ENCODE measurements at regions not wholly inside any gene's neighbourhood (a gene's known extent, or its start where the extent isn't known, plus 50 kb on each side); places are given as distances from the start of the nearest gene placed in this dataset.

DNA sequence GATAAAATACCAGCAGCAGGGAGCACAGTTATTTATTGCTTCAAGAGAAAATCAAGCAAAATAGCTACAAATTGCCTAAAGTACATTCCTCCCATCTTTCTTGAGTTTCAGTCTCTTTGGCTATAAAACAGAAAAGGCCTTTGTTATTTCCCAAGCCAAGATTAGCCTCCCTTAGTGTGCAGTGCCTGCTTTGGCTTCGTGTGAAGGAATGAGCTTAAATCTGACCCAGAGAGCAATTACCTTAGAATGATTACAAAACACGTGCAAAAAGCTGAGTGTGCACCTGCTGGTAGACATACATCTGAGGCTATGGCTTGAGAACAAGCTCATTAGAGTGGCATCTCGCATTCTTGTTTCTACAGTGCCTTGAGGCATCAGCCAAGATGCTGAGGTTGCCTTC is 250.8 kb downstream of the C4orf33 start:
- no peak for DNase-seq (ENCODE audit: low read depth, low spot score)

DNA sequence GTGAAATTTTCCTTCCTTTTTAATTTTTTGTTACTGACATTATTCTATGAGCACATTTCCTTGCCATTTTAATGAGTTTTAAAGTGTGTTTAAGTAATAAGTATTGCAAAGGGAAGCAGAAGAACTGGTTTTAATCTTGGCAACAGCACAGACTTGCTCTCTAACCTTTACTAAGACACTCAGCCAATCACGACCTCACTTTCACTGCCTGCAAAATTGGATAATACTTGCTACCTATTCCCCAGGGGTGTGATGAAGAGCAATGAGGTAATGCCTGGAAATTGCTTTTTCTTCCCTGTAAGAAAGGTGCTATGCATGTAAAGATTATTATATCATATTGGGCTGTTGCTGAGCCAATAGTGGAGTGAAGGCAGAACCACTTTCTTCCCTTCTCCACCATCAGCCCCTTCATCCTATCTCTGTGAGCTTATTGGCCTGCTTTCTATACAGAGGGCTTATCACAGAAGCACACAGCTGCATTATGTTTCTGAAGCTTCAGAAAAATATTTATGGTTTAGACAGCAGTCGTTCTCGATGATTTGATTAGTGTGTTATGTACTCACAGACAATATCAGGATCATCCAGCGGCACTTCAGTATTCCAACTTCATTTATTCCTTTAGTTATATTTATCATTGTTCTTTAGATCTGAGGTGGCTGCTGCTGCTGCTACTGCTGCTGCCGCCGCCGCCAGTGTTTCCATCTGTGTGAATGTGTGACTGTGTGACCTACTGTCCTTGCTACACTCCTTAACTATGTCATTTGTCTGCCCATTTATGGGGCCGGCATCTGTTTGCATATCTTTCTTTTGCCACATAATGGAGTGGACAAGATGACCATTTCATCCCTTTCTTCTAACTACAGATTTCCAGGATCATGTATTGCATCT is 255.1 kb downstream of the C4orf33 start:
- no peak for DNase-seq (ENCODE audit: low read depth, low spot score)

DNA sequence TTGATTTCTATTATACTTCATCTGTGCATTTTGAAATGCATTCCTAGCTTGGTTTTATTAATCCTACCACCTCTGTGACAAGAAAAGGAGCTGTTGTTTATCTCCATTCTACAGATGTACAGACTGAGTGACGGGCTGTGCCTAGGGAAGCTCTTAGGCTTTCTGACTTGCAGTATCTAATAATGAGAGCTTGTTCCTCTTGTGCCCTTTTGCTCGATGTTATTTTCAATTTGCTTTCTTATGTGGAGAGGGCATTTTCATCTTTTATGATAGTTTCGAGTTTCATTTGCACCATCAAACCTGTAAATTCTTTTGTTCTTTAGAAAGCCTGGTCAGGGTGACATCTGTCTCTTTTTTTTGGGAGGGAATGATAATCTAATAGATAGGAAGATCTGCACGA is 256.5 kb downstream of the C4orf33 start:
- no peak for DNase-seq (ENCODE audit: low read depth, low spot score)

DNA sequence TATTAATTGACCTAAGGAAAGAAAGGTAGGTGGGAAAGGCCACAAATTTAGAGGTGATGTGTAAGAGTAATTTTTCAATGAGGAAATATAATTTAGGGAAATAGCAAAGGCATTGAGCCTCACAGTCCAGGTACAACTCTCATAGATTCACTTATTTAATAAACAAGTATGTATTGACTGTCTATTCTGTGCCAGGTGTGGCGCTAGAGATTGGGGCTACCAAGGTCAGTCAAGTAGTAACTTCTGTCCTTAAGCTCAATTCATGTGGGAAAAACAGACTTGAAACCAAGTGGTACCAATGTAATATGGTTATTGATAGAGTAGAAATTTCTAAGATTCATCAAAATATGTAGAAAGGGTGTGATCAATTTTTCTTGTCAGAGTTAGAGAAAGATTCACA is 257.5 kb downstream of the C4orf33 start:
- no peak for DNase-seq (ENCODE audit: low read depth, low spot score)

DNA sequence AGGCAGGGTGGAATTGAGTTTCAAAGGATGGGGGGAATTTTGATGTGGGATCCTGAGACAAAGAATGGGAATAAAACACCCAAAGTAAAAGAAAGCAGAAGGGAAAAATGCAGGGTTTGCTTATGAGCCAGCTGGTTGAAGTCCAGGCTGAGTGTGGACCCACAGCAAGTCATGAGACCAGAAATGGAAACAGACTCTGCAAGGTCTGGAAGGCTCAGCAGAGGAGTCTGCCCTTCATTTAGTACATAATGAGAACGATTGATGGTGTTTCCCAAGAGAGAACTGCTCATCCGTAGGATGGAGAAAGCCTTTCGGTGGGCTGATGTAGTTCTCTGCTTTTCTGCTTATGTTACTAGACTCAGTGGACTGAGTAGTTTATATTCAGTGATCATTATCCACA is 259.1 kb downstream of the C4orf33 start:
- DNase-seq (ENCODE audit: low read depth, low spot score) = no peak

DNA sequence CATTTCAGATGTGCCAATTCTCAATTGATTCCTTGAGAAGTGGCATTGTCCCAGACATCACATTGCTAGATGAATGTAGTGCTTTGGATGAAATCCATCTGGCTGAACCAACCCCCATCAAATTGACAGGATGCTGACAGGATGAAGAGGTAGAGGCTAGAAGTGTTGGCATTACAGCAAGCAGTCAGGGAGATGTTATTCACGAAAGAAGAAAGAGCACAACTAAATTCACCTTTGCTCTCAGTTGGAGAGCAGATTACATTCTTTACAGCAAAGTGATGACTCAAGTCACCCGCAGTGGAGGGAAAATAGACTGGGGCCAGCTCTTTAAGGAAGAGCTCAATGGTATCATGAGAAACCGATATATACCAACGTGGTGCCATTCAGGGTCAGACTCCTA is 259.6 kb downstream of the C4orf33 start:
- DNase-seq (ENCODE audit: low read depth, low spot score) = no peak

DNA sequence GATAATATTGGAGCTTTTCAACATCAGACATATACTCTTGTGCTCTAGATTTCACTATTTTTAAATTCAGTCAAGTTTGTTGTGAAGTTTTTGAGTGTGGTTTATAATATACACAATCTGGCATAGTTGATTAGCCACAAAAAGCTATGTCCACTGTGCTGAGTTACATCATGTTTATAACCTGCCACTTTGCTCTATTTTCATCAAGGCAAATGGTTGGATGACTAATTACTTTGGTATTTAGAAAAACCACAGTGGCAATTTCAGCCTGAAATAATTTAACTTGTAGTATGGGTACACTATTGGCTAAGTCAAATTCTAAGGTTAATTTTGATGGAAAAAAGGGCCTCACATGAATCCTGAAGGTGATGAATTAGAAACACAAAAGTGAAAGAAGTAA is 262.6 kb downstream of the C4orf33 start:
- no peak for DNase-seq (ENCODE audit: low read depth, low spot score)

DNA sequence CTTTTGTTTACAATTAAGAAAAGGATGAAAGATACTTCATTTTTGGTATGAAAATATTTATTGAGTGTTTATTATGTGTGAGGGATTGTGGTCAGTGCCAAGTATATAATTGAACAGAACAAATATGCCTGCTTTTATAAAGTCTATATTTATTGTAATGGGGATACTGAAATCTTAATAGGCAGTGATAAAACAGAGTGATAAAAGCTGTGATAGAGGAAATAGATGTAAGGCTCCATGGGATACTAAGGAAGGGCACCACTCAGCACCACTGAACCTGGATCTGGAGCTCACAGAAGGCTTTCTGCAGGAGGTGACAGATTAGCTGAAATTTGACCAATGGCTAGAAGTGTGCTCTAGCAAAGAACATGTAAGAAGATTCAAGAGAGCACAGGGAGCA is 263.5 kb downstream of the C4orf33 start:
- no peak for DNase-seq (ENCODE audit: low read depth, low spot score)

DNA sequence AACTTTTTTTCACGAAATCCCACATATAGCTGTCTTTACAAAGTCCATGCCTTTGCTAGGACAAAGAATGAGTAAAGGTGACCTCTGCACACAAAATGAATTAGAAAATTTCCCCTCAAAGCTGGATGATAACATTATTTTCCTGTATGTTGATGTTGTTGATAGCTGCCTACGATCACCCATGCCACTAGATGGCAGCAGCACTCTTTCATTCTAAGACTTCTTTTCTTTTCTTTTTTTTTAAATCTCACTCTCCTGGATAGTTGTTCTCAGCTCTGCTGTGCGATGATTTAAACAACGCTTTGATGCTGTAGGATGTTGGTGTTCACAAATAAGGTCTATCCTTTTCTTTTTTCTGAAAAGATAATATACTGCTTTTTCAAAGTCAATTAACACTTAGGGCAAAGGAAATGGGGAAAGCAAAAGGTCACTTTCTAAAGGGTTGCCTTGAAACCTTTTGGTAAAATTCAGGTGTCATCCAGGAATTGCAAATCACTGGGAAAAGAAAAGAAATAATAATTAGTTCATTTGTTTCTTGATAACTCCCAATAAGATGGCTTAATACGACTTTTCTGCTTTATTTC is 266.8 kb downstream of the C4orf33 start:
- DNase-seq (ENCODE audit: low read depth, low spot score) = peak; percentile 50

DNA sequence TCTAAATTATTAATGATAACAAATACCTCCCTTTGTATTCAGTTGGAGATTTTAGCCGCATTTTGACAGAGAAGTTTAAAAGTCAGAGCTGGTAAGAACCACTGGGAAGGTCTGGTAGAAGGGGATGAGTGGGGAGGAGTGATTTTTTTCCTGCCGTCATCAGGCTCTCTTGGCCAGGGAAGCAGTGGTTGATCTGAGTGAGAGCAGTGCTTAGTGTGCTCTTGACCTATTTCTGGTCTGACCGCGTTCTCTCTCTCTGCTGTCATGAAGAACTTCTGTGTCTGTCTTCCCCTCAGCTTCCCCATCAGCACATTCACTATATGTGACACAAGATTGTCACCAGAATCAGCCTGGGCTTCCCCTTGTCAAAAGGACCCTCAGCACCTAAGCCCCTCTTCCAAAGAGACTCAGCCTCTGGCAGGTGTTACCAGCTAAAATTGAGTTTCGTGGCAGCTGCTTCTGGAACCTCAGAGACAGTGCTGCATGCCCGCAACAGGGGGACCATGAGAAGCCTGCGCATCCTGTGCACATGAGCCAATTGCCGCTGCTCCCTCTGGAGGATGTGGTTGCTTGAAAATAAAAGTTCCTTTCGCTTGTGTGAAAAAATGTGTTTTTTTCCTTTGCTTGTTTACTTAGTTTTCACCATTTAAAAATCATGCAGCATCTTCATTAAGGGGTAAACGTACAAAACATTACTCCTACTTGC is 268.9 kb downstream of the C4orf33 start:
- no peak for DNase-seq (ENCODE audit: low read depth, low spot score)

DNA sequence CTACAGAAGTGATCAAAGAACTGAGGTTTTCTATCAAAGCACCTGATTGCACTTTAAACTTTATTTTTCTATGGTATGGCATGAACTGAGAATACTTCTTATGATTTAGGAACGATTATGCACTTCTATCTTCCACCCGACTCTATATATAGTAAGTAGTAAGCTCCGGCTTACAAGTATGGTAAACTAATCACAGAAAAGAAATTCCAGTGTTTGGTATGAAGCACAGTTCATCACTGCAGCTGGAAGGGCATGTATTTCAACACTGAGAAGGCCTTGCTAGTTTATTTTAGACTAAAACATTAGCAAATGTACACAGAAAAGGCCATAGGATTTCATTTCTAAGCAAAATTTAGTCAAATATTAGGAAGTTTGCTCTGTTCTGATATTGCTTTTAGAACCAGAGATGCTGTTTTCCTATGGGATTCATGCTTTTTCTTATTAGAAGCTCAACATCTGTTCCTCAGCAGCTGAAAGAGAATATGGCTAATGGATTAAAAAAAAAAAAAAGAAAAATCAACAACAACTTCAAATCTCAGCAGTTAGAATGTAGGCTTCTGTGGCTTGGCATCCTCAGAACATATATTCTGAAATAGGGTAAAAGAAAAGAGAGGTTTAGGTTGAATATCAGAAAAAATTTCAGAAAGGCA is 273.5 kb downstream of the C4orf33 start:
- DNase-seq (ENCODE audit: low read depth, low spot score) = no peak

DNA sequence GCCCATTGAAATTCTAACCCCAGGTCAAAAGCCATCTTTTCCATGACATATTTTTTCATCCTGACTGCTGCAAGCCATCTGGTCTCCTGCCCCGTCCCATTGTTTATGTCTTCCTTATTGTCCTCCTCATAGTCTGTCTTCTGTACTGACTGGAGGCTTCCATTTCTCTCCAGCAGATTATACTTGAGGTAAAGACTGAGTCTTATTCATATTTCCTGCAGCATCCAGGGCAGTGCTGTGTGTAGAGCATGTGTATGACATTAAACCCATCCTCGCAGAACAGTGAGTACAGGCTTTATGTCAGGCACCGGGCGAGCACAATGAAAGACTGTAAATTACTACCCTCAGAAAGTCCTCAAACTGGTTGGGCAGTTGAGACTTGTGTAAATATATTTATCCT is 275.1 kb downstream of the C4orf33 start:
- DNase-seq (ENCODE audit: low read depth, low spot score) = no peak

DNA sequence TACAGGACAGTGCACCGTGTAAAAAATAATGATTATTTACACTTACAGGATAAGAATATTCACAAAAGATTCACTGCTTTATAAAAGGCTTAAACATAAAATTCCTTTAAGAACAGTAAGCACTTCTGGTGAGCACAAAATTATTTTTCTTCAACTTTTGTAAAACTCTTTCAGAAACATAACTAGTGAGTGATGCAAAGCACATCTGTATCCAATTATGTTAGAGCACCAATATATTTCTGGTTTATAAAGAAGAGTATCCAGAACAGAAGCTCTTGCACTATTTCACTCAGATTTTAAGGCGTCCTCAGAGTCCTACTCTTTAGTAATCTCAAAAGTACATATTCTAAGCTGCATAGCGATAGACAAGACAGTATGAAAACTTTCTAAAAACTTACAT is 276.0 kb downstream of the C4orf33 start:
- DNase-seq (ENCODE audit: low read depth, low spot score) = no peak

DNA sequence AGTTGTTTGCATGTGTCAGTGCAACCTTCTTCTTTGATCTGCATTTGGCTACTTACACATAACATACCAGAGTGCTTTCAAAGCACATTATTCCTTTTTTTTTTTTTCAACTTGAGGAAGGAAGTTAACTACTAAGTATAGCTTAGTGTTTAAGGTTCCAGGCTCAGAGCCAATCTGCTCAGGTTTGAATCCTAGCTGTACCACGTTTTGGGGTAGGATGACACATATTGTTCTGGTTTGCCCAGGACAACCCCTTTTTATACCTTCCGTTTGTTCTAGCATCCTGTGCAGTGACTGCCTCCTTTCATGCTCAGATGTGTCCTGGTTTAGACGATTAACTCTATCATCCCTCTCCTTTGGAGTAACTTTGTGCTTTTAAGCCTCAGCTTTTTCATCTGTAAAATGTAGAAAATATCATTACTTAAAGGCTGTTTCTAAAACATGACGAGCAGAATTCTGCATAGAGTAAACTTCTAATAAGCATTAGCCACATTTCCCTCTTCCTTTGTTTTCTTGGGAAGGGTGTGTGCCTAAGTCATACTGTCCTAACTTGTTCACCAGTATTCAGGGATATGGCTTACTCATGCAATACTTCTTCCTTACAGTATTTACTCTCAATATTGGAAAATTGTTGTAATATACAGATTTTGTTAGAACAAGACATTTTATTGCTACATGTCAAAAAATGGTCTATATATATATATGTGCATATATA is 281.3 kb downstream of the C4orf33 start:
- DNase-seq (ENCODE audit: low read depth, low spot score) = no peak

DNA sequence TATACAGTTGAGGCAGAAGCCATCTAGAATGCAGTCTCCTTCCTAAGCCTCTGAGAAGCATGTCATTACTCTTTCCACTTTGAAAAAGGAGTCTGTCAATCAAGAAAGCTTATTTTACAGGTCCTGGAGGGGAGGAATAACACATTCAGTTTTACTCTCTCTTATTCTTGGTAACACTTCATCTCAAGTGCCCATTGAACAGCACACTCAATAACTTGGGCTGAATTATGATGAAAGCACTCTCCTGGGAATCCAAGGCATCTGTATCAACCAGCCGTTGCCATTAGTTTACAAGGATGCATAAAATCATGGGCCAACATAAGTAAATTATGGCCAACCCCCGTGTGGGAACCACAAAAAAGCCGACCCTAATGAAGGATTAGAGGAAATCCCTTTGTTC is 282.4 kb downstream of the C4orf33 start:
- no peak for DNase-seq (ENCODE audit: low read depth, low spot score)

DNA sequence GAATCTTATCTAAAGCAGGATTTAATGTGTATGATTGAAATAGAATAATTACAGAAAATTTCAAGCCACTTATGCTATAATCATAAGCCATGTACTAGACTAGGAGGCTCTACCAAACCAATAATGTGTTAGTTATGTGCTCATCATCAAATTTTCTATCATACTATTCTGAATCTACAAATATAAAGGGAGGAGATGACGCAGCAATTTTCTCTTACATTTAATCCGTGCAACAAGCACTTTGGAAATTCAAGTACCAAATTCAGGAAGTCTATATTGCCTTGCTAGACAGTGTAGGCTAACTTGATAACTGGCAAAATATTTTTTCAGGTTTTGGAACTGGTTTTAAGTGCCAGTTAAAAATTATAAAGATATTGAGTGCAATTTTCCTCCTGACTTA is 283.5 kb downstream of the C4orf33 start:
- DNase-seq (ENCODE audit: low read depth, low spot score) = no peak

DNA sequence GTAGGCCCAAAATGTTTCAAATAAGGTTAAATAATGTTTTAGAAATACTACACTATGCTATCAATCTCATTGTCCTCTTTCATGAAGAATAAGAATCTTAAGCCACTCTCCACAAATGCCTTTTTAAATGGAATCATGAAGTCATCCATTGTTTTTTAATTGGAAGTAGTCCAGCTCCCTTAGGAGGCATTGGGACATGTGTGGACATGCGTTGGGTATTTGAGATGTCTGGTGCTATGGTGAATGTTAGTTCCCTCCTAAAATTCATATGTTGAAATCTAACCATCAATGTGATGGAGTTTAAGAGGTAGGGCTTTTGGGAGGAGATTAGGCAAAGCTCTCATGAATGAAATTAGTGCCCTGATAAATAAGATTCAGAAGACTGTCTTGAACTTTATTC is 289.0 kb downstream of the C4orf33 start:
- DNase-seq (ENCODE audit: low read depth, low spot score) = no peak

DNA sequence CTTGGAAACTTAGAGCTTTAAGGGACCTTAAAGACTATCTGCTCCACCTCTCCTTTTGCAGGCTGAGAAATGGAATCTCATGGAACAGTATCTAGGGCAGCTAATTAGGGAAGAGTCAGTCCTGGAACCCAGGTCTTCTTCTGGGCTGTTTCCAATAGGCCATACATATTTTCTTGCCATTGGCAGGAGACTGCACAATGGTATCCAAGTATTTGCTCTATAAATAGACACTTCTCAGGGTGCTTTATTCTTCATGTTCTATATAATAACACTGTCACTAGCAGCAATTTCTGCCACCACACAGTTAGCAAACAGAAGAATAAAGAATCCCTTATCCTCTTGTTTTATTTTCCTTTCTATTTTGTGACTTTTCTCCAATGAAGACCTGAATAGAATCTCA is 291.7 kb downstream of the C4orf33 start:
- no peak for DNase-seq (ENCODE audit: low read depth, low spot score)

DNA sequence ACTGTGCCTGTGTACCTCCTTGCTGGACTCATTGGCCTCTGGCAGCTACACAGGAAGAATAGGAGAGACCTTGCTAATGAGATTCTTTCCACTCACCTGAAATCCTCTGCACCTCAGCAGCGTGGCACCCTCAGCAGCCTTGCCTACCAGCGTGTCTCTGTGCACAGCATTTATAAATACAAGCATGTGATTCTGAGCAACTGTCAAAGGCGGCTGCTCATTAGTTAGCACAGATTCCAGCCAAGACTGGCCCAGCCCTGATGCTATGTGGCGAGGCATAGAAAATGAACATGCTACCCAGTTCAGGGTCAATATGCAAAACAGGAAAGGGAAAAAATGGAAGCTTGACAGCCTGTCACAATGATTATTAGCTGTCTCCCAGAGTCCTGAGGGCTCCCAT is 298.0 kb downstream of the C4orf33 start:
- DNase-seq (ENCODE audit: low read depth, low spot score) = no peak

DNA sequence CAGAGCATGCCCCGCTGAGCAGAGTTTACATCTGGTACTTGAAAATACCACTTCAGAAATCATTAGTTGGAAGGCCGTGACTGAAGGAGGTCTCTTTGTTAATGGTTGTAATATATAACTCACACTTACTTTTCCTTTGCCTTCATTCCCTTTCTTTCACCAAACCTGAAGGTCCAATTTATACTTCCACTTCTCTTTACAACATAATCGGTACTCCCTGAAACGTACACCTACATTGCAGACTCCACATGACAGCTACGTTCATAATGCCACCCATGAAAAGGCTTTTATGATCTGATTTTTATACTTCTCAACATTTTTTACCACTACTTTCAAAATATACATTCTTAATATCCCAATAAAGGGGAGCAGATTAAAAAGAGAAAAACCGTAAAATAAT is 298.7 kb downstream of the C4orf33 start:
- no peak for DNase-seq (ENCODE audit: low read depth, low spot score)

DNA sequence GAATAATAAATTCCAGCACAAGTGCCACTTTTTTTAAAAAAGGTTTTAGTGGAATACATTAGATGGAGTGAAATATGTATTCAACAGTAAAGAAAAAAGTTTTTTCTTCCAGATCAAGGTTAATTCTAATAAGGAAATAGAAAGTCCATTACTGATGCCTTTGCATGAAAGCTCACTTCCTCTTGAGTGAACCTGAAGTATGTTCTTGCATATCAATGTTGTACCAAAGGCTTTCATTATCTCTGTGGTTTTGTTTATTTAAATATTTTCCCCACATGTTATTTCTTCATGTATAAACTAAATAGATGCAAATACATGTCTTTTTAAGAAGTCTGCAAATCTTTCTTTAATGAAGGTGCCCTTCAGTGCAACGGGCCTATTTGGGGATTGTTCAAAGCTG is 307.9 kb downstream of the C4orf33 start:
- DNase-seq (ENCODE audit: low read depth, low spot score) = no peak

DNA sequence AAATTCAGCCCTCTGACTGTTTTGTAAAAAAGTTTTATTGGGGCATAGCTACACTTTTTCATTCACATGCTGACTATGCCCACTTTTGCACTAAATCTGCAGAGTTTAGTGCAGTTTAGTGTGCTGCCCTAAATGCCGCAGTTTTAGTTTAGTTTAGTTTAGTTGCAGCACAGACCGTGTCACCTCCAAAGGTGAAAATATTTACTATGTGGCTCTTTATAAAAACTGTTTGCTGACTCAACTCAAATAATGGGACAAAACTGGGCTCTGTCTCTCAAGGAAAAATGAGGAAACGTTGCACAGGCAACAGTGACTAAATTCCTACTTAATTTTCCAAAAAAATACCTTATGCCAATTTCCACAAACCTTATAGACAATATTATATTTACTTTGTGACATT is 314.2 kb downstream of the C4orf33 start:
- no peak for DNase-seq (ENCODE audit: low read depth, low spot score)
